Urinary bladder (tissue), 3 donors: ENCODE measurements at regions not wholly inside any gene's neighbourhood (a gene's known extent, or its start where the extent isn't known, plus 50 kb on each side); places are given as distances from the start of the nearest gene placed in this dataset.
"Not testable (repeated sequence)": the region's sequence is repeated elsewhere in the genome, so short reads cannot be mapped to it uniquely, and the experiment has no call there.

Experiments
- DNase-seq: peaks from one replicate; pipeline ENCODE4 v3.0.0-alpha.2; 2015; ENCODE audit errors: extremely low spot score
- H3K27ac ChIP-seq: one replicate; pipeline ENCODE4 v1.5.1; 2013; ENCODE audit warnings: low read depth, mild to moderate bottlenecking, moderate library complexity
- H3K36me3 ChIP-seq: one replicate; pipeline ENCODE4 v1.6.1; 2013; ENCODE audit warnings: mild to moderate bottlenecking, moderate library complexity; ENCODE audit not compliant: insufficient read depth
- H3K4me1 ChIP-seq: one replicate; pipeline ENCODE4 v1.6.1; 2013; ENCODE audit warnings: mild to moderate bottlenecking, moderate library complexity; ENCODE audit not compliant: insufficient read depth
- H3K4me3 ChIP-seq: one replicate; pipeline ENCODE4 v1.5.1; 2013; ENCODE audit warnings: low read depth, low read length
- WGBS: extraction: QIAGEN DNeasy Blood & Tissue Kit; methylation state at CpG from one replicate; pipeline ENCODE4 v1.1.7; 2013; 5-methylcytosine and 5-hydroxymethylcytosine counted together
- donor health status: healthy with polysubstance abuse.
- donor health status: healthy.

- Histone ChIP-seq H3K4me3 (no peak overlapping the region), H3K4me1 (no peaks in the 10 kb centered on the region), H3K36me3 (no peaks in the 10 kb centered on the region), H3K27ac (no peak overlapping the region)
- DNase-seq: no peak
- WGBS: 92% methylated on average over 3 of the region's 3 CpGs
Observed at GRCh38 chr6:74504941-74505340, 700.9 kb downstream of the COL12A1 start.

GRCh38 chr6:74492587-74492986 is 713.3 kb downstream of the COL12A1 start:
- Histone ChIP-seq H3K36me3 (no peaks in the 10 kb centered on the region), H3K4me3 (no peak overlapping the region), H3K27ac (no peak overlapping the region), H3K4me1 (no peaks in the 10 kb centered on the region)
- 66% methylated on average over 1 of the region's 1 CpG for WGBS
- no peak for DNase-seq

GRCh38 chr6:74491844-74492374 is 713.9 kb downstream of the COL12A1 start:
- 61% methylated on average over 2 of the region's 2 CpGs for WGBS
- Histone ChIP-seq H3K27ac (no peak overlapping the region), H3K36me3 (no peaks in the 10 kb centered on the region), H3K4me3 (no peak overlapping the region), H3K4me1 (no peaks in the 10 kb centered on the region)
- DNase-seq: no peak

- H3K27ac ChIP-seq, DNase-seq, H3K4me1 ChIP-seq, H3K4me3 ChIP-seq, H3K36me3 ChIP-seq: not testable (repeated sequence)
- 93% methylated on average over 11 of the region's 13 CpGs for WGBS
Observed at GRCh38 chr6:74488726-74489125, 717.1 kb downstream of the COL12A1 start.

- DNase-seq: no peak
- H3K36me3 ChIP-seq: no peaks in the 10 kb centered on the region
- 98% methylated on average over 1 of the region's 1 CpG for WGBS
- H3K4me1 ChIP-seq: no peaks in the 10 kb centered on the region
- H3K4me3 ChIP-seq: no peak overlapping the region
- H3K27ac ChIP-seq: no peak overlapping the region
Observed at GRCh38 chr6:74482180-74482579, 723.7 kb downstream of the COL12A1 start.

GRCh38 chr6:74480561-74480960 is 725.3 kb downstream of the COL12A1 start:
- no peaks in the 10 kb centered on the region for H3K36me3 ChIP-seq

GRCh38 chr6:74479960-74480359 is 725.9 kb downstream of the COL12A1 start:
- DNase-seq: no peak
- Histone ChIP-seq H3K4me1 (no peaks in the 10 kb centered on the region), H3K4me3 (no peak overlapping the region), H3K27ac (no peak overlapping the region), H3K36me3 (no peaks in the 10 kb centered on the region)
- 86% methylated on average over 8 of the region's 8 CpGs for WGBS

More at GRCh38 chr6:74480561-74480960, 725.3 kb downstream of the COL12A1 start:
- H3K4me3 ChIP-seq: no peak overlapping the region
- no peak overlapping the region for H3K27ac ChIP-seq
- 72% methylated on average over 2 of the region's 2 CpGs for WGBS
- DNase-seq: no peak
- no peaks in the 10 kb centered on the region for H3K4me1 ChIP-seq

- Histone ChIP-seq H3K36me3 (no peaks in the 10 kb centered on the region), H3K4me1 (no peaks in the 10 kb centered on the region), H3K4me3 (no peak overlapping the region), H3K27ac (no peak overlapping the region)
- no peak for DNase-seq
- WGBS: 91% methylated on average over 4 of the region's 4 CpGs
Observed at GRCh38 chr6:74479420-74479819, 726.4 kb downstream of the COL12A1 start.

GRCh38 chr6:74474046-74474445 is 731.8 kb downstream of the COL12A1 start:
- not testable (repeated sequence) for H3K4me1 ChIP-seq, H3K27ac ChIP-seq, H3K4me3 ChIP-seq, DNase-seq, H3K36me3 ChIP-seq
- WGBS: 96% methylated on average over 10 of the region's 10 CpGs

GRCh38 chr6:74468552-74468951 is 737.3 kb downstream of the COL12A1 start:
- WGBS: 96% methylated on average over 15 of the region's 15 CpGs

GRCh38 chr6:74467533-74468215 is 738.2 kb downstream of the COL12A1 start:
- no peaks in the 10 kb centered on the region for H3K4me1 ChIP-seq
- WGBS: 94% methylated on average over 2 of the region's 2 CpGs
- no peak for DNase-seq
- no peaks in the 10 kb centered on the region for H3K36me3 ChIP-seq
- no peak overlapping the region for H3K4me3 ChIP-seq
- no peak overlapping the region for H3K27ac ChIP-seq

More at GRCh38 chr6:74468552-74468951, 737.3 kb downstream of the COL12A1 start:
- not testable (repeated sequence) for H3K36me3 ChIP-seq, H3K4me3 ChIP-seq, H3K4me1 ChIP-seq, H3K27ac ChIP-seq, DNase-seq

GRCh38 chr6:74466572-74466971 is 739.3 kb downstream of the COL12A1 start:
- Histone ChIP-seq H3K4me3 (no peak overlapping the region), H3K4me1 (no peaks in the 10 kb centered on the region), H3K36me3 (no peaks in the 10 kb centered on the region), H3K27ac (no peak overlapping the region)
- WGBS: 92% methylated on average over 2 of the region's 2 CpGs
- no peak for DNase-seq

- no peak overlapping the region for H3K27ac ChIP-seq
- no peaks in the 10 kb centered on the region for H3K36me3 ChIP-seq
- H3K4me3 ChIP-seq: no peak overlapping the region
- H3K4me1 ChIP-seq: no peaks in the 10 kb centered on the region
- WGBS: 38% methylated on average over 7 of the region's 7 CpGs
- no peak for DNase-seq
Observed at GRCh38 chr6:74459260-74459659, 746.6 kb downstream of the COL12A1 start.

GRCh38 chr6:74458536-74458935 is 747.3 kb downstream of the COL12A1 start:
- no peak overlapping the region for H3K27ac ChIP-seq
- H3K4me3 ChIP-seq: no peak overlapping the region
- 37% methylated on average over 1 of the region's 1 CpG for WGBS
- no peaks in the 10 kb centered on the region for H3K4me1 ChIP-seq
- DNase-seq: no peak
- no peaks in the 10 kb centered on the region for H3K36me3 ChIP-seq
